GM18867 (cell line): ENCODE measurements at regions not wholly inside any gene's neighbourhood (a gene's known extent, or its start where the extent isn't known, plus 50 kb on each side); places are given as distances from the start of the nearest gene placed in this dataset.

Experiments
- ATAC-seq: cut with Tn5 transposase; IDR thresholded peaks from one replicate; pipeline ENCODE4 v1.9.1; 2021; ENCODE audit warnings: mild to moderate bottlenecking, moderate library complexity; ENCODE audit not compliant: unreplicated experiment

- ATAC-seq = no peak
Measured at GRCh38 chr2:216287251-216287650, 85.0 kb downstream of the MARCHF4 start.

- ATAC-seq = no peak
Measured at GRCh38 chr2:216286616-216287231, 85.6 kb downstream of the MARCHF4 start.

GRCh38 chr2:216285701-216286100 lies 86.6 kb downstream of the MARCHF4 start:
- ATAC-seq = no peak

- no peak for ATAC-seq
Measured at GRCh38 chr2:216284708-216285107, 87.6 kb downstream of the MARCHF4 start.

- peak; percentile 84 for ATAC-seq
Measured at GRCh38 chr2:216283038-216283900, 89.0 kb downstream of the MARCHF4 start.

GRCh38 chr2:216281876-216282275 lies 90.4 kb downstream of the MARCHF4 start:
- ATAC-seq = no peak

GRCh38 chr2:216281316-216281715 lies 91.0 kb downstream of the MARCHF4 start:
- ATAC-seq = no peak

- no peak for ATAC-seq
Measured at GRCh38 chr2:216279459-216279858, 92.8 kb downstream of the MARCHF4 start.

GRCh38 chr2:216279031-216279430 lies 93.3 kb downstream of the MARCHF4 start:
- ATAC-seq = no peak

- no peak for ATAC-seq
Measured at GRCh38 chr2:216275890-216276289, 96.4 kb downstream of the MARCHF4 start.

GRCh38 chr2:216274194-216274840 lies 98.0 kb downstream of the MARCHF4 start:
- no peak for ATAC-seq

- ATAC-seq = no peak
Measured at GRCh38 chr2:216261042-216261537, 111.2 kb downstream of the MARCHF4 start.

- ATAC-seq = no peak
Measured at GRCh38 chr2:216260629-216261028, 111.7 kb downstream of the MARCHF4 start.

GRCh38 chr2:216259081-216259480 lies 113.2 kb downstream of the MARCHF4 start:
- ATAC-seq = no peak

- ATAC-seq = no peak
Measured at GRCh38 chr2:216257089-216257488, 115.2 kb downstream of the MARCHF4 start.
